Smooth muscle cell (in vitro differentiated cells): ENCODE measurements at regions not wholly inside any gene's neighbourhood (a gene's known extent, or its start where the extent isn't known, plus 50 kb on each side); places are given as distances from the start of the nearest gene placed in this dataset.

Source experiments
- DNase-seq: peaks from one replicate; lab custom pipeline; 2025; ENCODE audit not compliant: unreplicated experiment; lab: John Stamatoyannopoulos, UW
- H2AFZ ChIP-seq: fragments of 200-600 bp; sonication (generic); 2 replicates; pipeline ENCODE4 v1.6.0; 2016; ENCODE audit warnings: antibody characterized with exemption, low read depth, mild to moderate bottlenecking
- H3F3A ChIP-seq: fragments of 200-600 bp; sonication (generic); 2 replicates; pipeline ENCODE4 v1.6.0; 2017; ENCODE audit warnings: antibody characterized with exemption, low read depth
- H3K27ac ChIP-seq: fragments of 200-600 bp; sonication (generic); 2 replicates; pipeline ENCODE4 v1.5.1; 2016; ENCODE audit warnings: low read depth, mild to moderate bottlenecking
- H3K27me3 ChIP-seq: fragments of 200-600 bp; sonication (generic); 2 replicates; pipeline ENCODE4 v1.6.1; 2016; ENCODE audit warnings: low read depth, mild to moderate bottlenecking
- H3K36me3 ChIP-seq: fragments of 200-600 bp; sonication (generic); 2 replicates; pipeline ENCODE4 v1.5.1; 2016; ENCODE audit warnings: low read depth
- H3K4me1 ChIP-seq: fragments of 200-600 bp; sonication (generic); 2 replicates; pipeline ENCODE4 v1.5.1; 2016; ENCODE audit warnings: low read depth
- H3K4me2 ChIP-seq: fragments of 200-600 bp; sonication (generic); 2 replicates; pipeline ENCODE4 v1.6.0; 2016; ENCODE audit warnings: mild to moderate bottlenecking
- H3K4me3 ChIP-seq: fragments of 200-600 bp; sonication (generic); 2 replicates; pipeline ENCODE4 v1.5.1; 2016; ENCODE audit warnings: mild to moderate bottlenecking
- H3K79me2 ChIP-seq: fragments of 200-600 bp; sonication (generic); 2 replicates; pipeline ENCODE4 v1.6.0; 2016; ENCODE audit warnings: low read depth, mild to moderate bottlenecking
- H3K9ac ChIP-seq: fragments of 200-600 bp; sonication (generic); 2 replicates; pipeline ENCODE4 v1.6.0; 2016; ENCODE audit warnings: low read depth
- H3K9me3 ChIP-seq: fragments of 200-600 bp; sonication (generic); replicated peaks from 2 replicates; pipeline ENCODE4 v1.5.1; 2016; ENCODE audit warnings: low read depth
- H4K20me1 ChIP-seq: fragments of 200-600 bp; sonication (generic); 2 replicates; pipeline ENCODE4 v1.6.0; 2016; ENCODE audit warnings: low read depth
- CTCF ChIP-seq: fragments of 200-600 bp; sonication (generic); IDR thresholded peaks from 2 replicates; pipeline ENCODE4 v1.5.1; 2017; ENCODE audit warnings: borderline replicate concordance, mild to moderate bottlenecking, antibody characterized with exemption; ENCODE audit not compliant: insufficient read depth, poor library complexity, severe bottlenecking
- WGBS: methylation state at CpG from one replicate; pipeline ENCODE4 v1.1.7; 2016; ENCODE audit warnings: low lambda C conversion rate; 5-methylcytosine and 5-hydroxymethylcytosine counted together

- TF ChIP-seq CTCF: no peak
- H3K79me2 ChIP-seq: no peaks in the 10 kb centered on the region
- peaks cover 10% of the 10 kb centered on the region for H3F3A ChIP-seq
- no peaks in the 10 kb centered on the region for H3K36me3 ChIP-seq
- H4K20me1 ChIP-seq: no peaks in the 10 kb centered on the region
- H3K9me3 ChIP-seq: no peaks in the 10 kb centered on the region
- 83% methylated on average over 1 of the region's 1 CpG for WGBS
- peaks cover 5% of the 10 kb centered on the region for H3K4me1 ChIP-seq
- DNase-seq: no peak
- H3K4me3 ChIP-seq: no peak overlapping the region
- no peak overlapping the region for H2AFZ ChIP-seq
- peak overlapping the region; percentile 61 for H3K4me2 ChIP-seq
- H3K27me3 ChIP-seq: no peaks in the 10 kb centered on the region
- no peak overlapping the region for H3K9ac ChIP-seq
- peak overlapping the region; percentile 65 for H3K27ac ChIP-seq
Measured at GRCh38 chr5:89397096-89397495, 514.1 kb upstream of the MEF2C start.

GRCh38 chr5:89396278-89396954 lies 513.4 kb upstream of the MEF2C start:
- Histone ChIP-seq H4K20me1 (no peaks in the 10 kb centered on the region), H3K4me3 (no peak overlapping the region), H3K4me2 (peak overlapping the region; percentile 61), H3K79me2 (no peaks in the 10 kb centered on the region), H3K27ac (peak overlapping the region; percentile 65), H2AFZ (no peak overlapping the region), H3K4me1 (peaks cover 5% of the 10 kb centered on the region), H3K36me3 (no peaks in the 10 kb centered on the region), H3F3A (peaks cover 10% of the 10 kb centered on the region), H3K9ac (no peak overlapping the region), H3K27me3 (no peaks in the 10 kb centered on the region), H3K9me3 (no peaks in the 10 kb centered on the region)
- DNase-seq: peak; percentile 1
- TF ChIP-seq CTCF: no peak
- 12% methylated on average over 2 of the region's 2 CpGs for WGBS

GRCh38 chr5:89395111-89395510 lies 512.1 kb upstream of the MEF2C start:
- no peak for DNase-seq
- Histone ChIP-seq H3K4me2 (no peak overlapping the region), H3K9me3 (no peaks in the 10 kb centered on the region), H3F3A (peaks cover 10% of the 10 kb centered on the region), H3K4me3 (no peak overlapping the region), H2AFZ (no peak overlapping the region), H3K27me3 (no peaks in the 10 kb centered on the region), H3K4me1 (peaks cover 5% of the 10 kb centered on the region), H3K79me2 (no peaks in the 10 kb centered on the region), H3K36me3 (no peaks in the 10 kb centered on the region), H3K9ac (no peak overlapping the region), H4K20me1 (no peaks in the 10 kb centered on the region), H3K27ac (no peak overlapping the region)
- no peak for TF ChIP-seq CTCF

DNA sequence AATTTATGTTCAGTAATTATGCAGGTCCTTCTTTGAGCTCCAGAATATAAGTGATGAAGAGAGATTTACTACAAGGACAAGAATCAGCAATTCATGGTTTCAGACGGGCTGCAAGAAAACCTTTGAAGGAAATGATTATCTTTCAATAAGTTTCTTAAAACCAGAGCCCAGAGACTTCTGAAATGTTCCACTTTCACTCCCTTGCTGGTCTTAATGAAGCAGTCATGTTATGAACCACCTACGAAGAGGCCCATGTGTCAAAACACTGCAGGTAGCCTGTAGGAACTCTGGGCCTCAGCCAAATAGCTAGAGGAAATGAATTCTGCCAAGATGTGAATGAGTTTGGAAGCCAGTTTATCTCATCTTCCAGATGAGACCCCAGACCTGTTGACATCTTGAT lies 505.9 kb upstream of the MEF2C start:
- no peak for DNase-seq
- no peak overlapping the region for H3K9ac ChIP-seq
- H4K20me1 ChIP-seq: no peaks in the 10 kb centered on the region
- H3K27ac ChIP-seq: no peak overlapping the region
- H3K79me2 ChIP-seq: no peaks in the 10 kb centered on the region
- H3K4me3 ChIP-seq: no peak overlapping the region
- H3K4me1 ChIP-seq: no peaks in the 10 kb centered on the region
- no peaks in the 10 kb centered on the region for H3K27me3 ChIP-seq
- no peak for TF ChIP-seq CTCF
- WGBS: 78% methylated on average over 2 of the region's 2 CpGs
- no peak overlapping the region for H3K4me2 ChIP-seq
- no peaks in the 10 kb centered on the region for H3F3A ChIP-seq
- no peaks in the 10 kb centered on the region for H3K9me3 ChIP-seq
- no peaks in the 10 kb centered on the region for H3K36me3 ChIP-seq
- no peak overlapping the region for H2AFZ ChIP-seq
